ENCODE measurements at regions not wholly inside any gene's neighbourhood (a gene's known extent, or its start where the extent isn't known, plus 50 kb on each side); places are given as distances from the start of the nearest gene placed in this dataset.

- TF ChIP-seq CTCF (IDR thresholded peaks at IDR 0.05; ENCODE audit: low read depth, low read length) (no peak), EZH2phosphoT487 (IDR thresholded peaks at IDR 0.05; ENCODE audit: low read depth) (no peak)
Observed at GRCh38 chr1:226485192-226485591, 63.4 kb upstream of the STUM start.

Measured in OCI-LY3 (cell line).